ENCODE measurements at regions not wholly inside any gene's neighbourhood (a gene's known extent, or its start where the extent isn't known, plus 50 kb on each side); places are given as distances from the start of the nearest gene placed in this dataset.

- TF ChIP-seq EGR1 (IDR thresholded peaks at IDR 0.05; ENCODE audit: low read depth) (no peak), POLR2A (IDR thresholded peaks at IDR 0.05; ENCODE audit: borderline replicate concordance, extremely low read depth, insufficient read depth, insufficient read length) (no peak)
- TF ChIP-seq, protein P1, sequence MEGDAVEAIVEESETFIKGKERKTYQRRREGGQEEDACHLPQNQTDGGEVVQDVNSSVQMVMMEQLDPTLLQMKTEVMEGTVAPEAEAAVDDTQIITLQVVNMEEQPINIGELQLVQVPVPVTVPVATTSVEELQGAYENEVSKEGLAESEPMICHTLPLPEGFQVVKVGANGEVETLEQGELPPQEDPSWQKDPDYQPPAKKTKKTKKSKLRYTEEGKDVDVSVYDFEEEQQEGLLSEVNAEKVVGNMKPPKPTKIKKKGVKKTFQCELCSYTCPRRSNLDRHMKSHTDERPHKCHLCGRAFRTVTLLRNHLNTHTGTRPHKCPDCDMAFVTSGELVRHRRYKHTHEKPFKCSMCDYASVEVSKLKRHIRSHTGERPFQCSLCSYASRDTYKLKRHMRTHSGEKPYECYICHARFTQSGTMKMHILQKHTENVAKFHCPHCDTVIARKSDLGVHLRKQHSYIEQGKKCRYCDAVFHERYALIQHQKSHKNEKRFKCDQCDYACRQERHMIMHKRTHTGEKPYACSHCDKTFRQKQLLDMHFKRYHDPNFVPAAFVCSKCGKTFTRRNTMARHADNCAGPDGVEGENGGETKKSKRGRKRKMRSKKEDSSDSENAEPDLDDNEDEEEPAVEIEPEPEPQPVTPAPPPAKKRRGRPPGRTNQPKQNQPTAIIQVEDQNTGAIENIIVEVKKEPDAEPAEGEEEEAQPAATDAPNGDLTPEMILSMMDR (IDR thresholded peaks at IDR 0.05 in 2 of 3, conservative IDR thresholded peaks at IDR 0.05 in 1 of 3; ENCODE audit: borderline replicate concordance in 1 of 3, insufficient read depth in 1 of 3, low read depth in 2 of 3, low read length in 2 of 3), result no peak
Measured at GRCh38 chr3:113064183-113064582, 73.4 kb downstream of the GTPBP8 start.
